COLO829 (cell line): ENCODE measurements at regions not wholly inside any gene's neighbourhood (a gene's known extent, or its start where the extent isn't known, plus 50 kb on each side); places are given as distances from the start of the nearest gene placed in this dataset.
"Not testable (repeated sequence)": the region's sequence is repeated elsewhere in the genome, so short reads cannot be mapped to it uniquely, and the experiment has no call there.

Source experiments
- DNase-seq: peaks from one replicate; pipeline ENCODE4 v3.0.0; 2012; ENCODE audit warnings: low spot score

GRCh38 chr18:22816266-22817176, 116.6 kb upstream of the RBBP8 start:
- no peak for DNase-seq

- DNase-seq: no peak
Measured at GRCh38 chr18:22817844-22818243, 115.3 kb upstream of the RBBP8 start.

GRCh38 chr18:22822024-22822423, 111.1 kb upstream of the RBBP8 start:
- DNase-seq: peak; percentile 27

GRCh38 chr18:22822841-22823508, 110.2 kb upstream of the RBBP8 start:
- DNase-seq: no peak

GRCh38 chr18:22826726-22827125, 106.4 kb upstream of the RBBP8 start:
- no peak for DNase-seq

- no peak for DNase-seq
Measured at GRCh38 chr18:22827216-22827615, 105.9 kb upstream of the RBBP8 start.

- DNase-seq: no peak
Measured at GRCh38 chr18:22827741-22828140, 105.4 kb upstream of the RBBP8 start.

GRCh38 chr18:22828171-22828570, 105.0 kb upstream of the RBBP8 start:
- DNase-seq: no peak

- not testable (repeated sequence) for DNase-seq
Measured at GRCh38 chr18:22828583-22828982, 104.5 kb upstream of the RBBP8 start.

- DNase-seq: no peak
Measured at GRCh38 chr18:22829781-22830180, 103.3 kb upstream of the RBBP8 start.

- no peak for DNase-seq
Measured at GRCh38 chr18:22830511-22830910, 102.6 kb upstream of the RBBP8 start.

GRCh38 chr18:22831441-22831904, 101.7 kb upstream of the RBBP8 start:
- no peak for DNase-seq

GRCh38 chr18:22836932-22837331, 96.2 kb upstream of the RBBP8 start:
- no peak for DNase-seq

- DNase-seq: no peak
Measured at GRCh38 chr18:22838221-22838620, 94.9 kb upstream of the RBBP8 start.

GRCh38 chr18:22838639-22839277, 94.4 kb upstream of the RBBP8 start:
- no peak for DNase-seq

- no peak for DNase-seq
Measured at GRCh38 chr18:22839340-22839821, 93.7 kb upstream of the RBBP8 start.

- DNase-seq: no peak
Measured at GRCh38 chr18:22840606-22841144, 92.5 kb upstream of the RBBP8 start.

GRCh38 chr18:22841840-22842239, 91.3 kb upstream of the RBBP8 start:
- DNase-seq: no peak

GRCh38 chr18:22844190-22844589, 88.9 kb upstream of the RBBP8 start:
- no peak for DNase-seq

GRCh38 chr18:22844628-22845027, 88.5 kb upstream of the RBBP8 start:
- DNase-seq: no peak

- DNase-seq: peak; percentile 16
Measured at GRCh38 chr18:22846088-22846683, 86.9 kb upstream of the RBBP8 start.

- no peak for DNase-seq
Measured at GRCh38 chr18:22846697-22847096, 86.4 kb upstream of the RBBP8 start.
